HS-27A (cell line): ENCODE measurements at regions not wholly inside any gene's neighbourhood (a gene's known extent, or its start where the extent isn't known, plus 50 kb on each side); places are given as distances from the start of the nearest gene placed in this dataset.

Experiments used
- DNase-seq: peaks from one replicate; pipeline ENCODE4 v3.0.0-alpha.2; 2012; ENCODE audit warnings: low read depth, missing footprints

DNA sequence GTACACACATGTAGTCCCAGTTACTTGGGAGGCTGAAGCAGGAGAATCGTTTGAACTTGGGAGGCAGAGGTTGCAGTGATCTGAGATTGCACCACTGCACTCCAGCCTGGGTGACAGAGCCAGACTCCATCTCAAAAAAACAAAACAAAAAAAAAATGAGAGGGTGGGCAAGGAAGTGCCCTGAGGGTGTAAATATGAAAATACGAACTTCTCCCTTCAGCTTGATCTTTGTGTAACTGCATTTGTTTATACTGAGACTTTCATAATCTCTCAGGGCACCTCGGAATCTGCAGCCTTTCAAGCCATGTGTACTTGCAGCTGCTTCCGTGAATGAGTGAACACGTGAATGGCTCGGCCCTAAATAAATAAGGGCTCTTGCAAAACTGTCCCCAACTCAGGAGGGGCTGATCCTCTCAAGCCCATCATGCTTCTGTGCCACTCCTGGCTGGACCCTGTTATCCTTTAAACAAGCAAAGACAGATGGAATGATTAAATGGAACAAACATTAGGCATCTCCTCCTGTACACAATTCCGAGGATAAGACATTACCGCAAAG lies 96.8 kb downstream of the BOD1L2 start:
- no peak for DNase-seq

GRCh38 chr18:57249179-57249578 lies 102.3 kb downstream of the BOD1L2 start:
- no peak for DNase-seq

GRCh38 chr18:57249883-57250282 lies 102.5 kb upstream of the ST8SIA3 start:
- no peak for DNase-seq

DNA sequence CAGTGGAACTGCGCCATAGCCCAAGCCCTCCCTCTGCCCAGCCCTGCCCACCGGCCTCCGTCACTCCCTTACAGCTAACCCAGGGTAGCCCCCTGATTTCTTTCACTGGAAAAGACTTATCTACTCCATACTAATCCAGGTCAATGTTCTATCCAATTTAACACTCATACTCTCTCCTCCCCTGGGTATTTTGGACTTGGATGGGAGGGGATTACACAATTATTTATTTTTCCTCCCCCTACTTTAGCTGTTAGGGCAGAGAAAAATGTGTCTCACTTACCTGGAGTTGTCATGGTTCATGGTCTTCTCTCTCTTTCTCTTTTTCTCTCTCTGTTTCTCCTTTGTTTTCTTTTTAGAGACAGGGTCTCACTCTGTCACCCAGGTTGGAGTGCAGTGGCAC lies 100.6 kb upstream of the ST8SIA3 start:
- no peak for DNase-seq

DNA sequence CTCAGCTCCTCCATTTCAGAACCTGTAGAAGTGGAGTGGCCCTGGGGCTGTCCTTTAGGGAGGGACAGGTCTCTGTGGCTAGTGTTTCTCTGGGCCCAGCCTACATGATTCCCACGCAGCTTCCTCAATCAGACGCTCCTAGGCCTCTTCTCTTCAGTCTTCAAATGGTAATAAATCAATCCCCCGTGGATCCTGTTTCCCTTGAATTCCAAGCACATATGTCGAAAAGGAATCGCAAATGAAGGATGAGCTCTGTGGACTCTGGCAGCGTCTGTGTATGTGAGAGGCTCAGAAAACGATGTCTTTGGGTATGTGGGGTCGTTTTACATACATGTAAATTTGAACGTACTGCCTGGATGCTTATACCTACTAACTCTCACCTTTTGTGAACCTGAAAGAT lies 98.5 kb upstream of the ST8SIA3 start:
- DNase-seq: no peak

- no peak for DNase-seq
Measured at GRCh38 chr18:57258131-57258777, 94.1 kb upstream of the ST8SIA3 start.

DNA sequence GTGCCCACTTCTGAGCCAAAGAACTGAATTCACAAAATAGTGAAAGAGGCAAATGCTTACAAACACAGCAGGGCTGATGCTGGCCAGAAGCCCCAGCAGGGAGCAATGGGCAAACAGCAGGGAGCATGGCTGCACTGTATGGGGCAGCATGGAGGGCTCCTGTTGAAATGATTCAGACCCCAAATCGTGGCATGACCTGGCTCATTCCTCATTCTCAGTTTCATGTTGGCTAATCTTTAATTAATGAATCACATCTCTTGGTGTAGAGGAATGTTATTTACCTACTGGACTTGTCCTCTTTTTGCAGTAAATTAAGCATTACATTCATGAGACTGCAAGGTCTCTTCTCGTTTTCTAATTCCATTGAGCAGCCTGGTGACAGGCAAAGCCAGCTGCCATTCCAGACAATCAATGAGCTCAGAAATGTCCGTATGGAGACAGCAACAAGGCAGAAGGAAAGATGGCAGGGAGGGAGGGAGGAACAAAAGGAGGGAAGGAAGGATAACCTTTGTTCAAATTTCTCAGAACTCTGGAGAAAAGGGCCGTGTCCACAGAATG lies 84.9 kb upstream of the ST8SIA3 start:
- no peak for DNase-seq

GRCh38 chr18:57269756-57270155 lies 82.6 kb upstream of the ST8SIA3 start:
- no peak for DNase-seq

- no peak for DNase-seq
Measured at GRCh38 chr18:57270156-57270555, 82.2 kb upstream of the ST8SIA3 start.

- DNase-seq: no peak
Measured at GRCh38 chr18:57273194-57273593, 79.2 kb upstream of the ST8SIA3 start.

DNA sequence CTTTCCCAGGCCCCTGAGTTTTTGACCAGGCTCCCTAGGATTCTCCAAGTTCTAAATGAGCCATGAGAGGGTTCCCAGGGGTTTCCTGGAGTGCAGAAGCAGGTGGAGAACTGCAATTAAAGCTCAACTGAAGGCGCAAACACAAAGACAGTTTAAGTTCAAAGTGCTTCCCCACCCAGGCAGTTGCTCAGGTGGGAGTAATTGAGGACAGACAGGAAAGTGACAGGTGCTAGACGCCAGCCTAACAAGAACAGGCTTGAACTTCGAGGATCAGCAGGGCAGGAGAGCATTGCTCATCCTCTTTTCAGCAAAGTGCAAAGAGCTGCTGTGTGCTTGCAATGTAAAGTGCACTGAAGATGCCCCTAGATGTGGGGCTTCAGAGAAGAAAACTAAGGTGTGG lies 77.2 kb upstream of the ST8SIA3 start:
- DNase-seq: no peak

DNA sequence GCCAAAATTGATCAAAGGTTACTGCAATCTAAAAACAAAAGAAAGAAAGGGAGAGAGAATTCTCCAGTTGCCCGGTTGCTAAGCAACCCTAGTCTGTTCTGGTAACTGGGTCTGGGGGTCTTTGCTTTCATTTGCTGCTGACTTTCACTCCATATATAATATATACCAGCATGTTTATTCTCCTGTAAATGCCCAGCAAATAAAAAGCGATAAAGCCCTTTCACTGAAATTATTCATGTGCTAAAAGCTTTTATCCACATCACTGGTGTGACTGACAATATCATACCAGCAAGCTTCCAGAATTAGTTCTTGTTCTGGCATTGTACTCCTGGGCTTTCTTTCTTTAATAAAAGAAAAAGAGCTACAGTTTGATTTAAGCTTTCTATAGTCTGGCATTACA lies 75.5 kb upstream of the ST8SIA3 start:
- no peak for DNase-seq

- no peak for DNase-seq
Measured at GRCh38 chr18:57278933-57279332, 73.4 kb upstream of the ST8SIA3 start.

GRCh38 chr18:57281519-57281918 lies 70.8 kb upstream of the ST8SIA3 start:
- no peak for DNase-seq

DNA sequence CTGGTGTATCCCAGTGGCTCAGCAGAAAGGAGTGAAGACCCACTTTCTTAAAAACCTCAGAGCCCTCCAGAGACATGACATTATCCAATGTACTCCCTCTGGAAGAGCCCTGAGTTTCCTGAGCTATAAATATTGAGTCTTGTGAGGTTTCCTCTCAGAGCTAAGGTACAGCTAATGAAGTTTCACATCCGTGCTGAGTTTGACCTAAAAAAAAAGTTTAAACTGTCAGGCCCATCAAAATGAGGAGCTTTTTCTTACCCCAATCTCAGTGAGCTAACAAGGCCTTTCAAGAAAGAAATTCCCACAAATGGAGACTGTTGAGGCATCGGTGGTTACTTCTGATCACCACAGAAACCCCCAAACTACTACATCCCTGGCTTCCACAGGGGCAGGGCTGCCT lies 65.4 kb upstream of the ST8SIA3 start:
- DNase-seq: no peak

GRCh38 chr18:57287766-57288165 lies 64.6 kb upstream of the ST8SIA3 start:
- no peak for DNase-seq

DNA sequence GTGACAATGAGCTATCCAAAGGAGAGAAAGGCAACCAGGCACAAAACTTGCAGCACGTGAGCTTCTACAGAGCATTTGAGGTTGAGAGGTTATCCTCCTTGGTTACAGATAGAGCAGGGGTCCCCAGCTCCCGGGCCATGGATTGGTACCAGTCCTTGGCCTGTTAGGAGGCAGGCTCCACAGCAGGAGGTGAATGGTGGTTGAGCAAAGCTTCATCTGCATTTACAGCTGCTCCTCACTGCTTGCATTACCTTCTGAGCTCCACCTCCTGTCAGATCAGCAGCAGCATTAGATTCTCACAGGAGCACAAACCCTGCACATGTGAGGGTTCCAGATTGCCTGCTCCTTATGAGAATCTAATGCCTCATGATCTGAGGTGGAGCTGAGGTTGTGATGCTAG lies 57.8 kb upstream of the ST8SIA3 start:
- no peak for DNase-seq

DNA sequence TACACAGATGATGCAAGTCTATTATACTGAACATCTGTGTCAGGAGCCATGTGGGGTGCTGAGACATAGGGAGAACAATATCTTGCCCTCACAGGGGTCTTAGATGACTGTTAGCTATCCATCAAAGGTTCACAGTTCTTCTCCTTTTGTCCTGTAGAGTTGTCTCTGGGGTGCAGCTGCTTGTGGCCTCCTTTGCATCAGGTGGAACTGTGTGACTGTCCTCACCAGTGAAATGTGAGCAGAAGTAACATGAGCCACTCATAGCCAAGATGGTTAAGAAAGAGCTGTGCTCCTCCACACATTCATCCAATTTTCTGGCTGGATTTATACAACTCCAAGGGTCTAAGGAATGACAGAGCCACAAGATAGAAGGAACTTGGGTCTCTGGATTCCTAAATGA lies 56.0 kb upstream of the ST8SIA3 start:
- DNase-seq: no peak

- no peak for DNase-seq
Measured at GRCh38 chr18:57297306-57297705, 55.1 kb upstream of the ST8SIA3 start.

DNA sequence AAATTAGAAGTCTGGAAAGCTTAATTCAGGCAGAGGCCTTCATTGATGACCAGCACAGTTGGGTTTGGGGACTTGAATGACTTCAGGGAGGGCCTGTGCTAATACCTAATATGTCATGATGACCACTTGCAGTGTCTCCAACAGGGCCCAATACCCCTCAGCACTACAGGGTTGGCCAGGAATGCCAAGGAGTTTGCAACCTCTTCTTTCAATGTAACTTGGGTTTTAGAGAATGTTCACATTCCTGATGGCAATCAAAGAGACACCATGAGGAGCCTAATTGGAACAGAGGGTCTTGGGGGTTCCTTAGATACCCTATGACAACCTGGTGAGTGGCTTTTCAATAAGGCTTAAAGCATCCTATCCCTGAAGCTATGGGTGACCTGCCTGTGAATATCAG lies 52.4 kb upstream of the ST8SIA3 start:
- DNase-seq: no peak

GRCh38 chr18:57301573-57302559 lies 50.5 kb upstream of the ST8SIA3 start:
- DNase-seq: no peak
